D721Med (cell line): ENCODE measurements at regions not wholly inside any gene's neighbourhood (a gene's known extent, or its start where the extent isn't known, plus 50 kb on each side); places are given as distances from the start of the nearest gene placed in this dataset.
"Not testable (repeated sequence)": the region's sequence is repeated elsewhere in the genome, so short reads cannot be mapped to it uniquely, and the experiment has no call there.

Experiments
- DNase-seq: peaks from one replicate; pipeline ENCODE4 v3.0.0; 2011; ENCODE audit warnings: low spot score; ENCODE audit not compliant: insufficient read length
- FAIRE-seq: peaks from 2 replicates; lab custom pipeline; 2011; peaks lifted over from hg19 to GRCh38; lab: Jason Lieb, UNC
- CTCF ChIP-seq: IDR thresholded peaks from 2 replicates; pipeline ENCODE4 v1.5.1; 2012; ENCODE audit warnings: mild to moderate bottlenecking, control low read depth; ENCODE audit not compliant: insufficient read depth; ENCODE audit errors: missing control alignments

- no peak for TF ChIP-seq CTCF
- DNase-seq (no peak), FAIRE-seq (no peak)
These were observed 494.6 kb upstream of the EPHA5 start for GRCh38 chr4:66164869-66165268.

GRCh38 chr4:66160606-66161005, 490.3 kb upstream of the EPHA5 start:
- no peak for TF ChIP-seq CTCF
- no peak for FAIRE-seq
- DNase-seq = no peak

GRCh38 chr4:66157594-66157993, 487.3 kb upstream of the EPHA5 start:
- DNase-seq (no peak), FAIRE-seq (no peak)
- TF ChIP-seq CTCF = no peak

GRCh38 chr4:66130042-66130441, 459.8 kb upstream of the EPHA5 start:
- no peak for TF ChIP-seq CTCF
- DNase-seq (no peak), FAIRE-seq (no peak)

- no peak for TF ChIP-seq CTCF
- FAIRE-seq = no peak
- no peak for DNase-seq
These were observed 453.6 kb upstream of the EPHA5 start for GRCh38 chr4:66123831-66124413.

- no peak for DNase-seq
- FAIRE-seq = no peak
- TF ChIP-seq CTCF = no peak
These were observed 452.9 kb upstream of the EPHA5 start for GRCh38 chr4:66123190-66123589.

- DNase-seq, FAIRE-seq: not testable (repeated sequence)
These were observed 444.9 kb upstream of the EPHA5 start for GRCh38 chr4:66115231-66115630.

GRCh38 chr4:66108898-66109297, 438.6 kb upstream of the EPHA5 start:
- DNase-seq (no peak), FAIRE-seq (no peak)
- no peak for TF ChIP-seq CTCF
